ENCODE measurements at regions not wholly inside any gene's neighbourhood (a gene's known extent, or its start where the extent isn't known, plus 50 kb on each side); places are given as distances from the start of the nearest gene placed in this dataset.

- H3K4me3 ChIP-seq (replicated peaks; ENCODE audit: insufficient read depth, low read length), result no peak overlapping the region
- H3K27me3 ChIP-seq (ENCODE audit: insufficient read depth, poor library complexity, severe bottlenecking), result no peaks in the 10 kb centered on the region
- no peak for DNase-seq (ENCODE audit: low read depth in 1 of 2, low spot score in 1 of 2)
- H3K27ac ChIP-seq (replicated peaks), result no peak overlapping the region
- TF ChIP-seq GABPA (IDR thresholded peaks at IDR 0.05; ENCODE audit: low read depth) (no peak), POLR2AphosphoS5 (IDR thresholded peaks at IDR 0.05; ENCODE audit: low read depth) (no peak), SPI1 (IDR thresholded peaks at IDR 0.05; ENCODE audit: borderline replicate concordance, low read depth) (no peak), REST (IDR thresholded peaks at IDR 0.05; ENCODE audit: insufficient replicate concordance, low read depth) (no peak), CTCF (IDR thresholded peaks at IDR 0.05; ENCODE audit: insufficient read depth, low read length) (no peak)
Observed at GRCh38 chr12:107477947-107478610, 207.5 kb upstream of the PWP1 start.

- no peaks in the 10 kb centered on the region for H3K27me3 ChIP-seq (ENCODE audit: insufficient read depth, poor library complexity, severe bottlenecking)
- H3K27ac ChIP-seq (replicated peaks), result no peak overlapping the region
- no peak overlapping the region for H3K4me3 ChIP-seq (replicated peaks; ENCODE audit: insufficient read depth, low read length)
- no peak for TF ChIP-seq REST (IDR thresholded peaks at IDR 0.05; ENCODE audit: insufficient replicate concordance, low read depth)
- TF ChIP-seq CTCF (IDR thresholded peaks at IDR 0.05; ENCODE audit: insufficient read depth, low read length), result no peak
- no peak for TF ChIP-seq POLR2AphosphoS5 (IDR thresholded peaks at IDR 0.05; ENCODE audit: low read depth)
- no peak for TF ChIP-seq SPI1 (IDR thresholded peaks at IDR 0.05; ENCODE audit: borderline replicate concordance, low read depth)
- no peak for TF ChIP-seq GABPA (IDR thresholded peaks at IDR 0.05; ENCODE audit: low read depth)
- no peak for DNase-seq (ENCODE audit: low read depth in 1 of 2, low spot score in 1 of 2)
Observed at GRCh38 chr12:107478881-107479280, 206.7 kb upstream of the PWP1 start.

- no peak for TF ChIP-seq POLR2AphosphoS5 (IDR thresholded peaks at IDR 0.05; ENCODE audit: low read depth)
- no peak for TF ChIP-seq CTCF (IDR thresholded peaks at IDR 0.05; ENCODE audit: insufficient read depth, low read length)
- TF ChIP-seq SPI1 (IDR thresholded peaks at IDR 0.05; ENCODE audit: borderline replicate concordance, low read depth), result no peak
- no peak for TF ChIP-seq REST (IDR thresholded peaks at IDR 0.05; ENCODE audit: insufficient replicate concordance, low read depth)
- no peak for TF ChIP-seq GABPA (IDR thresholded peaks at IDR 0.05; ENCODE audit: low read depth)
- no peak overlapping the region for H3K4me3 ChIP-seq (replicated peaks; ENCODE audit: insufficient read depth, low read length)
- no peak for DNase-seq (ENCODE audit: low read depth in 1 of 2, low spot score in 1 of 2)
- H3K27me3 ChIP-seq (ENCODE audit: insufficient read depth, poor library complexity, severe bottlenecking), result no peaks in the 10 kb centered on the region
- no peak overlapping the region for H3K27ac ChIP-seq (replicated peaks)
Observed at GRCh38 chr12:107480836-107481608, 204.6 kb upstream of the PWP1 start.

Measured in HL-60 (cell line).